ENCODE measurements at regions not wholly inside any gene's neighbourhood (a gene's known extent, or its start where the extent isn't known, plus 50 kb on each side); places are given as distances from the start of the nearest gene placed in this dataset.

DNA sequence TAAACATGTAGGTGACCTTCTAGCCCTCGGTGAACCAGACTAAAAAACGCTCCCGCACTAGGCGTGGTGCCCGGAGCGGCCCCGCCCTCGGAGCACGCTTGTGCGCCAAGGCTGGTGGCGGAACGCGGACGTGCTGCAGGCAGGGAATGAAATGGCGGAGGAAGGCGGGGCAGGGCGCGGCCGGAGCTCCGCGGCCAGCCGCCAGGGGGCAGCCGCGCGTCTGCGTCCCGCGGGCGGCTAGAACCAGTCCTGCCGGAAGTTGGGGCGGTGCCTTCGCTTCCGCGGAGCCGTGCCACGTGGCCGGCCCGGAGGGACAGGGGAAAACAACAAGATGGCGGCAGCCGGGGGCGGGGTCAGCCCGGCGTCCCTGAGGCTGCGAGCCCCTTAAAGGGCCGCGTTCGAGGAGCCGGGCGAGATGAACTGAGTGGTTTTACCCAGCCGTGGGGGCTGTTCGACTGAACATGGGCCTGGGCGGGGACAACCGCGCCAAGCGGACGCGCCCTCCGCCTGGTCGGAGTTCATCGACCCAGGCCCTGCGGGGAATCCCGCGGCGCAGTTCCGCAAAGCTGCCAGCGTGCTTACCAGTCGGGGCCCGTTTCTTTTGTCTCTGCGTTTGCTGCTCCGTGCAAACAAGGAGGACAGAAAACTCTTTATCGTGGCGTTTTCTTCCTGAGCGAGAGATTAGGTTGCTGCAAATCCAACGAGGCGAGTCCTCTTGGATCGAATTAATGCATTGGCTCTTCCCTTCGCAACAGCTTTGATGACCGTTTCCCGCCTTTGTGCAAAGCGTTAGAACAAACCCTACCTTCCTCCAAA, 90.9 kb upstream of the CHD2 start:
- peak overlapping the region; percentile 51 for H3K4me3 ChIP-seq (ENCODE audit: low read depth, low read length)
- DNase-seq (ENCODE audit: low read depth), result peak; percentile 87
- TF ChIP-seq, protein P1, sequence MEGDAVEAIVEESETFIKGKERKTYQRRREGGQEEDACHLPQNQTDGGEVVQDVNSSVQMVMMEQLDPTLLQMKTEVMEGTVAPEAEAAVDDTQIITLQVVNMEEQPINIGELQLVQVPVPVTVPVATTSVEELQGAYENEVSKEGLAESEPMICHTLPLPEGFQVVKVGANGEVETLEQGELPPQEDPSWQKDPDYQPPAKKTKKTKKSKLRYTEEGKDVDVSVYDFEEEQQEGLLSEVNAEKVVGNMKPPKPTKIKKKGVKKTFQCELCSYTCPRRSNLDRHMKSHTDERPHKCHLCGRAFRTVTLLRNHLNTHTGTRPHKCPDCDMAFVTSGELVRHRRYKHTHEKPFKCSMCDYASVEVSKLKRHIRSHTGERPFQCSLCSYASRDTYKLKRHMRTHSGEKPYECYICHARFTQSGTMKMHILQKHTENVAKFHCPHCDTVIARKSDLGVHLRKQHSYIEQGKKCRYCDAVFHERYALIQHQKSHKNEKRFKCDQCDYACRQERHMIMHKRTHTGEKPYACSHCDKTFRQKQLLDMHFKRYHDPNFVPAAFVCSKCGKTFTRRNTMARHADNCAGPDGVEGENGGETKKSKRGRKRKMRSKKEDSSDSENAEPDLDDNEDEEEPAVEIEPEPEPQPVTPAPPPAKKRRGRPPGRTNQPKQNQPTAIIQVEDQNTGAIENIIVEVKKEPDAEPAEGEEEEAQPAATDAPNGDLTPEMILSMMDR (IDR thresholded peaks at IDR 0.05; ENCODE audit: control insufficient read depth, extremely low read depth, insufficient read depth), result peak; percentile 95

DNA sequence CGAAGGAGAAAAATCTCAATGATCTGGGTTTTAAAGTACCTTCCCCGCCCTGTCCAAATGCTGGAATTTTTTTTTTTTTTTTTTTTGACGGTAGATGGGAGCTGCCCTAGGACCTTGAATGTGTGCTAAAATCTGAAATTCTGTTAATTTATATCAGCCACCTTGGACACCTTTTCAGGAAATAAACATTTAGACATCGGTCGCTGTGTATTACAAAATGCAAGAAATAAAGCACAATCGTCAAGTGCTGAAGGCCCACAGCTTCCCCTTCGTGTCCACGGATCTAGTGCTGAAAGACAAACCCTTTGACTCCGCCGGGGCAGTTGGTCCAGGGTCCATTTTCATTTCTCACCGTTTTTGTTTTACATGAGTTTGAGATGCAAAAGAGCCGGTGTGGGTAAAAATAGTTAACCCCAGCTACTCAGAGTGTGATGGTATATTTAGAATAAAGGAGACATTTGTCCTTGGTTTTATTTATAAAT, 90.2 kb upstream of the CHD2 start:
- H3K4me3 ChIP-seq (ENCODE audit: low read depth, low read length), result peak overlapping the region; percentile 51
- DNase-seq (ENCODE audit: low read depth), result no peak
- TF ChIP-seq, protein P1 (IDR thresholded peaks at IDR 0.05; ENCODE audit: control insufficient read depth, extremely low read depth, insufficient read depth), result no peak

DNA sequence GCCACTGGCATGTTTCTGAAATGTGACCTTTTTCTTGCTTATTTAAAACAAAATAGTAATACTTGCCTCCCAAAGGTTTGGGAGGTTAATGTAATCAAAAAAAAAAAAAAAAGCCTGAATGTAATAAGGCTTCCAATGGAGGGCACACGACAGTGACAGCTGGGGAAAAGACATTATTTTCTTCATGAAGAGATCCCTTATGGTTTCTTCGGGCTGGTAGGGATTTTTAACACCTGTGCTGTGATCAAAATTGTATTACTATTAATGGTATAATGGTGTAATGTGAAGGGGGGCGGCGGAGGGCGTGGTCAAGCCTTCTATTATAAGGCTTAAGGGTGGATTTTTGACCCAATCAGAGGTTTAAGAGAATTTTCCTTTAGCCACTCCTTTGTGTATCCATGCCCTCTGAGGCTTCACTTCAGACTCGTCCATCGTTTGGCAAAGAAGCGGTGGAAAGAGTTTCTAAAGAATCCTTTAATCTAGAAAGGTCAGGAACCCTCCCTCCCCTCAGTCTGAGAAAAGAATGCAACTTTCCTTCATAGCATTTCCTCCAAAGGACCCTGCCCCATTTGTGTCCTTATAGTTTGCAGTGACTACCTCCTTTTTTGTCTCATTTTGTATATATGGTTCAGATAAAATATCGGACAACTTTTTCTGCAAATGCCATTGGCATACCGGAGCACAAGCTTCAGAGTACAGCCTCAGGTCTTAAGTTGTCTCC, 89.5 kb upstream of the CHD2 start:
- TF ChIP-seq, protein P1 (IDR thresholded peaks at IDR 0.05; ENCODE audit: control insufficient read depth, extremely low read depth, insufficient read depth), result no peak

GRCh38 chr15:92811148-92811913, 88.8 kb upstream of the CHD2 start:
- peak overlapping the region; percentile 49 for H3K4me3 ChIP-seq (ENCODE audit: low read depth, low read length)
- TF ChIP-seq, protein P1 (IDR thresholded peaks at IDR 0.05; ENCODE audit: control insufficient read depth, extremely low read depth, insufficient read depth), result no peak
- peak; percentile 85 for DNase-seq (ENCODE audit: low read depth)

More for the DNA sequence above, 89.5 kb upstream of the CHD2 start:
- peak overlapping the region; percentile 51 for H3K4me3 ChIP-seq (ENCODE audit: low read depth, low read length)
- peak; percentile 76 for DNase-seq (ENCODE audit: low read depth)

DNA sequence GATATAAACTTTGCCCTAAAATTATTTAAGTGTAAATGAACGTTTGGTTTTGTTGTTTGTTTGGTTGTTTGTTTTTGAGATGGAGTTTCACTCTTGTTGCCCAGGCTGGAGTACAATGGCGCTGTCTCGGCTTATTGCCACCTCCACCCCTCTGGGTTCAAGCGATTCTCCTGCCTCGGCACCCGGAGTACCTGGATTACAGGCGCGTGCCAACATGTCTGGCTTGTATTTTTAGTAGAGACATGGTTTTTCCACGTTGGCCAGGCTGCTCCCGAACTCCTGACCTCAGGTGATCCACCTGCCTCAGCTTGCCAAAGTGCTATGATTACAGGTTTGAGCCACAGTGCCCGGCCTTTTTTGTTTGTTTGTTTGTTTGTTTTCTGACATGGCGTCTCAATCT, 87.9 kb upstream of the CHD2 start:
- peak overlapping the region; percentile 49 for H3K4me3 ChIP-seq (ENCODE audit: low read depth, low read length)
- DNase-seq (ENCODE audit: low read depth), result no peak
- TF ChIP-seq, protein P1 (IDR thresholded peaks at IDR 0.05; ENCODE audit: control insufficient read depth, extremely low read depth, insufficient read depth), result no peak

GRCh38 chr15:92813485-92813884, 86.6 kb upstream of the CHD2 start:
- DNase-seq (ENCODE audit: low read depth), result no peak
- TF ChIP-seq, protein P1 (IDR thresholded peaks at IDR 0.05; ENCODE audit: control insufficient read depth, extremely low read depth, insufficient read depth), result no peak
- no peak overlapping the region for H3K4me3 ChIP-seq (ENCODE audit: low read depth, low read length)
